ENCODE measurements at regions not wholly inside any gene's neighbourhood (a gene's known extent, or its start where the extent isn't known, plus 50 kb on each side); places are given as distances from the start of the nearest gene placed in this dataset.

- no peak for DNase-seq (ENCODE audit: low read depth in 2 of 2)
Measured at GRCh38 chr7:35386816-35387706, 133.2 kb upstream of the TBX20 start.

GRCh38 chr7:35386082-35386815 is 132.3 kb upstream of the TBX20 start:
- no peak for DNase-seq (ENCODE audit: low read depth in 2 of 2)

GRCh38 chr7:35384761-35385700 is 131.1 kb upstream of the TBX20 start:
- no peak for DNase-seq (ENCODE audit: low read depth in 2 of 2)

DNA sequence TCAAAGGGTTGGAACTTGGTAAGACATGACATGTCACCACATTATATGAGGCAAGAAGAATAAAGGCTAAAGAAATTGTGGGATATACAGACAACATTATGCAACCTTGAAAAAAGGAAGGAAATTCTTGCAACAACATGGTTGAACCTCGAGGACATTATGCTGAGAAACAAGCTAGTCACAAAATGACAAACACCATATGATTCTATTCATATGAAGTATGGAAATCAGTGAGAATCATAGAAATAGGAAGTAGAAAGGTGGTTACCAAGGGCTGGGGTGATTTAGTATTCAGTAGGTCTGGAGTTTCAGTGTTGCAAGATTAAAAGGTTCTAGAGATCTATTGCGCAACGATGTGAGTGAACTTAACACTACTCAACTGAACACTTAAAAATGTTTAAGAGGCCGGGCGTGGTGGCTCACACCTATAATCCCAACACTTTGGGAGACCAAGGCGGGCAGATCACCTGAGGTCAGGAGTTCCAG is 126.9 kb upstream of the TBX20 start:
- no peak for DNase-seq (ENCODE audit: low read depth in 2 of 2)

DNA sequence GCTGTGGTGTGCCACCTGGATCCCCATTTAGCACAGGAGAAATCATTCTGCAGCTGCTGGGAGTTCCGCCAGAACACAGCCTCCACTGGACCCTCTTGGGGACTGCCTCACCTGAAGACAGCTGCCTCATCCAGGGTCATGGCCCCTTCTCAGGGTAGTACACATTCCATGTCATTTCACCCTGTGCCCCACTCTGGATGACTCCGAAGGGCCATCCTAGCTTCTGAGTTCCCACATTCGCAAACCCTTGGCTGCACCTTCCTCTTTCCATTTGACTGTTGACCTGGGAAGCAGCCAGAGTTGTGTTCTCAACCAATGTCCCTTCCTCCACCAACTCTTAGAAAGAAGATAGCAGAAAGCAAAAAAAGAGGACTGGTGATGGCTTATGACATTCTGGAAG is 125.6 kb upstream of the TBX20 start:
- no peak for DNase-seq (ENCODE audit: low read depth in 2 of 2)

- no peak for DNase-seq (ENCODE audit: low read depth in 2 of 2)
Measured at GRCh38 chr7:35375516-35375915, 121.6 kb upstream of the TBX20 start.

GRCh38 chr7:35374858-35375257 is 121.0 kb upstream of the TBX20 start:
- DNase-seq (ENCODE audit: low read depth in 2 of 2): no peak

DNA sequence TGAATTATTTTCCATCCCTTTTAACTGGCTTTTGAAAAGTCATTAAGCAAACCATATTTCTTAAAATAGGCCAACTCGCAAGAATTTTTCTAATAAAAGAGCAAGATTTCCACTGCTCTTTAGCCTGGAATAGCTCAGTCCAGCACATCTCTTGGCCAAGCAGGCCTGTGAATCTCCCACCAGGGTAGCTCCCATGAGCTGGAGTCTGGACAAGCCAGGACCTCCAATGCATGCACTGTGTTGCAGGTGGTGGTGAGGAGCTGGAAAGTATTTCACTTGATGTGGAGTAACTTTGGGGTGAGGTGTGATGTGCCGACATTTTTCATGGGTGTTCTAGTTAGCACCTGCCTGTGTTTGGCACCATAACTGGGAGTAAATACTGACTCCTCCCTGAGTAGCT is 117.3 kb upstream of the TBX20 start:
- DNase-seq (ENCODE audit: low read depth in 2 of 2): no peak

DNA sequence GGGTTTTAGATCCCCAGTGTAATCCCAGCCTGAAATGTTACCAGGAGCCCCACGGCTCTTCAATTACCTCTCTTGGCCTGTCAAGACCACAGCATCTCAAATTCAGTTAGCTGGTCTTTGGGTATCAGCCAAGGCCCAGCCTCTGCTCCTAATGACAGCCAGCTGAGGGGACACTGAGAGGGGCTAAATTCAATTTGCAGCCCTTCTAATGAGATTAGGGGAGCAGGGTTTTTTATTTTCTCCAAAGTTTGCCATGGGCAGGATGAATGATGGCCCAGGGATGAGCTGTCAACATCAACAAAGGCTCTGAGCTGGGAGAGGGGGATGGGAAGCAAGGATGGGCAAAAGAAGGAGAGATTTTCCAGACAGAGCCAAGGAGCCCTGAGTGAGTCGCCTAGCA is 116.8 kb upstream of the TBX20 start:
- DNase-seq (ENCODE audit: low read depth in 2 of 2): no peak

DNA sequence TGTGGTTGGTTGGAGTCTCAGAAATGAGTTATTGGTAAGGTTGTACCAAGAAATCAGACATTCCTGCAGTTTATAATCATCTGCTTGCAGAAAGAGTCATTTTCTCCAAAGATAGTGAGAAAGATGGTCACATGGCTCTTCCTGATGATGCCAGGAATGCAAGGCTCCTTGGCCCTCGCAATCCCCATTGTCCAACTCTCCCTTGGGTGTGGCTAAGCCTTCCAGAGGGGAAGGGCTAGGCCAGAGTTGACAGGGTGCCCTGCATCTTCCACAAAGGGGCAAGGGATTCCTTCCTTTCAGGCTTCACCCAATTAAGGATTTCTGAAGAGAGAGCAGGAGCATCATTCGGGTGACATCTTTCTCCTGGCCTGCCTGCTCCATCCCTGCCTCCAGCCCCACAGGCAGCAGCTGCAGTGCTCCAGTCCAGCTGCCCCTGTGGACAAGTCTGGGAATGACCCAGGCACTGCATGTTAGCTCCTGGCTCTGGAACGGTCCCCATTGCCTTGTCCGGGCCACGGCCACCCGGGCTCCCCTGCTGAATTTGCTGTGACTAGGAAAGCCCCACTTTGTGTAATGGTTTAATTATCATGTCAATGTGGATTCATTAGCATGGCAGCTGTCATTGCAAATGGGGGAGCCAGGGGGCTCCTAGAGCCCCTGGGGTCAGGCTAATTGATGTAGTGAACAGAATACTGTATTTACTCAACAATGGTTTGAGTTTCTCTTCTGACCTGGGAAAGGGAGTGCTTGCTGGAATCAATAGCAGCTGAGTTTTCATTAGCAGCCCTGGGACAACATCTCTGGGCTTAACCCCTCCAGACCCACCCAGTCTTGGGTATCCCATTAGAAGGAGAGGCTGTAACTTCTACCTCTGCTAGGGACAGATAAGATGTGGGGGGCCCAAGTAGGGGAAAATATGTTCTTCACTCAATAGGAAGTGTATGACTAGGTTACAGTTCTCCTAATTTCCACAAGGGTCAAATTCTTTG is 112.6 kb upstream of the TBX20 start:
- no peak for DNase-seq (ENCODE audit: low read depth in 2 of 2)

- DNase-seq (ENCODE audit: low read depth in 2 of 2): no peak
Measured at GRCh38 chr7:35365523-35365922, 111.6 kb upstream of the TBX20 start.

DNA sequence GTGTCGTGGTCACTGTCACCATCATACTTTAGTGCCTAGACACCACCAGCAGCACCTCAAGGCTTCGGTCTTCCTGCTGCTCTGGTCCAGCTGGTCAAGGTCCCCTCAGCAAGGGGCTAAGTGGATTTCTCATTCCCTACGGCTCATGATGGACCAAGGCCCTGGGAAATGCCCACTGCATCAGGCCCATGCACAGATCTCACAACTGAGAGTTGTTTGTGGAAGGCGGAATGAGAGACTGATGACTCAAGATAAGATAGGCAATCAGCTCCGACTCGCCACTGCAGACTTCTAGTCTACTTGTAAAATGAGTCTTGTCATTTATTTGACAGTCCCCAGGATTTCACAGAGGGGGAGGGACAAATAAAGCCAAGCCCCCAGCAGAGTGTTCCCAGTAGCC is 108.4 kb upstream of the TBX20 start:
- DNase-seq (ENCODE audit: low read depth in 2 of 2): no peak

GRCh38 chr7:35359423-35359822 is 105.5 kb upstream of the TBX20 start:
- no peak for DNase-seq (ENCODE audit: low read depth in 2 of 2)

GRCh38 chr7:35356495-35356894 is 102.6 kb upstream of the TBX20 start:
- no peak for DNase-seq (ENCODE audit: low read depth in 2 of 2)

GRCh38 chr7:35355911-35356310 is 102.0 kb upstream of the TBX20 start:
- DNase-seq (ENCODE audit: low read depth in 2 of 2): no peak

DNA sequence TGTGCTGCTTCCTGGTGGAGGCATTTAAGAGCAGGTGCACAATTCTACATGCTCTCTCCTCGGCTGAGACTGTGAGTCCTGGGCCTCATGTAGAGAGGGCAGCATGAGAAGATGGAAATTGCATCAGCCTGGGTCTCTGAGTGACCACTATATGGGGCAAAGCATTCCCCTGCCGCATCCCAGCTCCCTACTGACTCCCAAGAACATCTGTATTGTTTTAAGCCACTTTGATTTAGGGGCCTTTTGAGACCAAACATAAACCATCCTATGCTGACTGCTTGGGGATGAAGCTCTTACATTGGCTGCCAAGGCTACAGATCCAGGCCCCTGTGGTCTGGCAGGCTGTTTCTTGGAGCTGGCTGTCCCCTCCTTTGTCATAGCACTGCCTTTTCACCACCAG is 101.3 kb upstream of the TBX20 start:
- DNase-seq (ENCODE audit: low read depth in 2 of 2): no peak

GRCh38 chr7:35353481-35353880 is 99.6 kb upstream of the TBX20 start:
- DNase-seq (ENCODE audit: low read depth in 2 of 2): no peak

DNA sequence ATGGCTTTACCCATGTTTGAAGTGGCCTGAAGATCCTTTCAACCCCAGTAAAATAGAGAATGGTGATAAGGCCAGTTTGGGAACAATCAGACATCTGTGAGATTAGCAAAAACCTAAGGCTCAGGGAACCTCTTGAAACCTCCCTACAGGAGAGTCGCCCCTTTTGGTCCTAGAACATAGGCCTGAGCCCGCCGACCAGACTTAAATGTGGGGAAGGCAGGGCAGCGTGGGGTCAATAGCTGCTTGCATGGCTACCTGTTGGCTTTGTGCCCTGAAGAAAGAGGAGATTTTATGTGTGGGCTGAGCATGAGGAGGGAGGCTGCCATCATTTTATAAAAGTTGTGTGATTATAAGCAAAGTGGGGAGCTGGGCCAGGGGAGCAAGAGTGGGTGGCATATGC is 97.6 kb upstream of the TBX20 start:
- no peak for DNase-seq (ENCODE audit: low read depth in 2 of 2)

DNA sequence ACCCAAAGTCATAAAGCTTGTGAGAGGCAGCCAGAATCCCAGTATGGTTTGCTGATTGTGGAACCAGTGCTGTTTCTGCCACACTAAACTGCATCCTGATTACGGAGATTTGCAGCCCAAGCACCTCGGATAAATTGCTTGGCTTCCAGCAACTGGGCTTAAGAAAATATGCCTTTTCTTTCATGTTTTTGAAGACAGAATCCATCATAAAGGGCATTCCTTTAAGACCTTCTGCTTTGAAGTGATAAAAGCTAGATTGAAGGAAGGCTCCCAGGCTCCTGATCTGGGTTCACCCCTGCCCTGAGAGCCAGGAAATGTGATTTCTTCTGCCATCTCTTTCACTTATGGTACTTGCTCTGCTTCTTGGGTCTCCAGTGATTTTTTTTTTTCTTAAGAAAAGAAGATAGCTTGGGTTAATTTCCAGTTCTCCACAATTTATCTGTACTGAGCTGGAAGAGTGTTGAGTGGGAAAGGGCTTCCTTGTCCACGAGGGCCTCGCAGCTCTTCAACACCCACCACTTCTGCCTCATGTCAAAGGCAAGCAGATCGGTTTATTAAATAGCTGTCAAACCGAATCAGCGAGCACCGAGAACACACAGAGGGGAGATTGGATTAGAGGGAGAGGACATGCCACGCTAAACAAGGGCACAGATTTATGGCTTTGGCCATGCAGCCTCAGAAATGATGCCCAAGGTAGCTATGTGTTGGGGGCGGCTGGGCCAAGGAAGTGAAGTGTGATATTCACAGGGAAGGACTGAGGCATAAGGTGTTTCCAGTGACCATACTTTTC is 94.9 kb upstream of the TBX20 start:
- DNase-seq (ENCODE audit: low read depth in 2 of 2): no peak

DNA sequence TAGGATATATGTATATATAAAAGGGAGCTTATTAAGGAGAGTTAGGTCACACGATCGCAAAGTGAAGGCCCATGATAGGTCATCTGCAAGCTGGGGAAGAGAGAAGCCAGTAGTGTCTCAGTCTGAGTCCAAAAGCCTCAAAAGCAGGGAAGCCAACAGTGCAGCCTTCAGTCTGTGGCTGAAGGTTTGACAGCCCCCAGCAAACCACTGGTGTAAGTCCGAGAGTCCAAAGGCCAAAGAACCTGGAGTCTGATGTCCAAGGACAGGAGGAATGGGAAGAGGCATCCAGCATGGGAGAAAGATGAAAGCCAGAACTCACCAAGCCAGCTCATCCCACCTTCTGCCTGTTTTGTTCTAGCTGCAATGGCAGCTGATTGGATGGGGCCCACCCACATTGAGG is 88.9 kb upstream of the TBX20 start:
- DNase-seq (ENCODE audit: low read depth in 2 of 2): no peak

All from stimulated activated CD4-positive, alpha-beta T cell treated with anti-CD3 and anti-CD28 coated beads, Interleukin-4, amount 100 ng/mL, for 48 hours (primary cell).